22Rv1 (cell line): ENCODE measurements at regions not wholly inside any gene's neighbourhood (a gene's known extent, or its start where the extent isn't known, plus 50 kb on each side); places are given as distances from the start of the nearest gene placed in this dataset.

Source experiments
- CTCF ChIP-seq: fragments of 450-650 bp; IDR thresholded peaks from 2 replicates; pipeline ENCODE4 v1.5.1; 2017; ENCODE audit warnings: mild to moderate bottlenecking
- ZFX ChIP-seq: fragments of 450-650 bp; IDR thresholded peaks from 2 replicates; pipeline ENCODE4 v1.6.1; 2017; ENCODE audit warnings: antibody characterized with exemption, borderline replicate concordance

DNA sequence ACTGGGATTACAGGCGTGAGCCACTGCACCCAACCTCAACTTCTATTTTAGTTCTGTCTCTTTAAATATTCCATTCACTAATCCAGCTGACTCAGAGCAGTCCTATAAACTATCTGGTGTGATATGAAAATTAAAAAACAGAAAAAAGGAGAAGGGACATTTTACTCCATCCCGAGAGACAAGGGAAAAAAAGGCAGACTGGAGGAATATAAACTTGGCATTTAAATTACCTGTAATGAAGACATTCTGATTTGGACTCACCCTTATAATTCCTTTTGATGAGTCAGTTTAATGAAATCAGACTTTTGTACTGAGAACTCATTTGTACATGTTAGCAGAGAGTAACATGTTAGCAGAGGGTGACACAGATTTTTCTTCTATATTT, 74.8 kb upstream of the RIOK3 start:
- TF ChIP-seq CTCF (no peak), ZFX (no peak)
